DMS53 treated with DMSO at 0.1 percent for 48 hours (cell line): ENCODE measurements at regions not wholly inside any gene's neighbourhood (a gene's known extent, or its start where the extent isn't known, plus 50 kb on each side); places are given as distances from the start of the nearest gene placed in this dataset.
"Not testable (repeated sequence)": the region's sequence is repeated elsewhere in the genome, so short reads cannot be mapped to it uniquely, and the experiment has no call there.

Experiments used
- DNase-seq: peaks from one replicate; lab custom pipeline; 2025; ENCODE audit not compliant: unreplicated experiment; lab: John Stamatoyannopoulos, UW

DNA sequence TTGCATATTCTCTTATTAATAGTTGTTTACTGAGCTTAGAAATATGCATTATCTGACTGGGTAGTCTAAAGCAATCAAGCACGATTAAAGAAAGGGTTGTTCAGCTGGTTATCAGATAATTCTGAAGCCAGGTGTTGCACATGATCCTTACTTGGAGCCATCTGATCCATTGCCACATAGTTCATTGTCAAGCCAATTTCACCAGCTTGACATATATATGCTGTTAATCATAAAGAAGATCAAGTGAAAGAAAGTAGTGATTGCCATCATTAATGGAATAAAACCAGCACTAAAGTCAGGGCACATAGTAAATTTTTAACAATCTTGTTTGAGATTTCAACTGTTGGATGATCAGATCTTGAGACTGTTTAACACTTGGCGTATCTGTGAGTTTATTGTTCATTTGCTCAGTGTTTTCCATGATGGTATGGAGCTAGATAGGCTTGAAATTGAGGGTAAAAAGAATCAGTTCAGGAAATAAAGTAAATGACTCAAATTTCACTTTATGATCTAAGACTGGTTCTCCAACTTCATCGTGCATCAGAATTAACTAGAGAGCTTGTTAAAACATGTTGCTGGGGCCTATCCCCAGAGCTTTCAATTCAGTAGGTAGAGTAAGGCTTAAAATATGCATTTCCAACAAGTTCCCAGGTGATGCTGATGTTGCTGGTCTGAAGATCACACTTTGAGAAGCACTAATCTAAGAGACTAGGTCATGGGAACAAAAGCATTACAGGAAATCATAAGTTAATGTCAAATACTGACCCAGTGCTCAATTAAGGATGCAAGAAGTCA, 539.6 kb downstream of the SATB2 start:
- no peak for DNase-seq

DNA sequence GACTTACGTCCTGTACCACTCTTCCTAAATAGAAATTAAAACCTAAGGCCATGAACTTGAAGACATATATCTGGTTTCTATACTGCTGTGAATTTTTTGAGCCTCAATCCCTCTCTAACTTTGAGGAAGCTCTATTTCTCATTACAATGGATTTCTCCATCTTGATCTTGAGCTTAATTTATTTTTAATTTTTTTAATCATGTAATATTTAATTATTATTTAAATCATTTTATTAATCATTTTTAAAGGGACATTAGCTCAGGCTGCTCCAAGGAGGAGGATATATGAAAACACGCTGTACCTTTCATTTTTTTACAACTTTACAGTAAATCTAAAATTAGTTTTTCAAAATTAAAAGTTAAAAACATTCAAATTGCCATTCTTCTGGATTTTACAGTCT, 540.5 kb downstream of the SATB2 start:
- no peak for DNase-seq

DNA sequence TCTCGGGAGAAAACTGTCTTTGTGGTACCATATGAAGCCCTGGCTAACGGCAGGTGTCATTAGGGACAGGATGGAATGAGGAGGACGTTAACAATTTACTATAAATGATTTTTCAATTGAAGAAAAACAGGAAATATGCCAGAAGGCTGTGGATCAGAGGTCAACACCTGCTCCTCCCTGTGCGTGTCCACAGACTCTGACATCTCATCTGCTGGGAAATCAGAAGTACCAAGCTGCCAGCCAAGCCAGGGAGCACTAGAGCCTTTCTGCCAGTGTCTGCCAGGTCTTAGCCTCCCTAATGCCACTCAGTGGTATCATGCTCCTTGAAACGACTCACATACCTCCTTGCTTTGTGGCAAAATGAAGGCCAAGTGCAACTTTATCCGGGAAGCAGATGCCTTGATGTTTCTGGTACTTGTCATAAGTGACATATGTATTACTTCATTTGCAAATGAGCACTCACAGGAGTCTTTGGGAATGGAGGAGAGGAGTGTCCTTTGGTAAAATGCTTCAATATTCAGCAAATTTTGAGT, 541.1 kb downstream of the SATB2 start:
- peak; percentile 81 for DNase-seq

DNA sequence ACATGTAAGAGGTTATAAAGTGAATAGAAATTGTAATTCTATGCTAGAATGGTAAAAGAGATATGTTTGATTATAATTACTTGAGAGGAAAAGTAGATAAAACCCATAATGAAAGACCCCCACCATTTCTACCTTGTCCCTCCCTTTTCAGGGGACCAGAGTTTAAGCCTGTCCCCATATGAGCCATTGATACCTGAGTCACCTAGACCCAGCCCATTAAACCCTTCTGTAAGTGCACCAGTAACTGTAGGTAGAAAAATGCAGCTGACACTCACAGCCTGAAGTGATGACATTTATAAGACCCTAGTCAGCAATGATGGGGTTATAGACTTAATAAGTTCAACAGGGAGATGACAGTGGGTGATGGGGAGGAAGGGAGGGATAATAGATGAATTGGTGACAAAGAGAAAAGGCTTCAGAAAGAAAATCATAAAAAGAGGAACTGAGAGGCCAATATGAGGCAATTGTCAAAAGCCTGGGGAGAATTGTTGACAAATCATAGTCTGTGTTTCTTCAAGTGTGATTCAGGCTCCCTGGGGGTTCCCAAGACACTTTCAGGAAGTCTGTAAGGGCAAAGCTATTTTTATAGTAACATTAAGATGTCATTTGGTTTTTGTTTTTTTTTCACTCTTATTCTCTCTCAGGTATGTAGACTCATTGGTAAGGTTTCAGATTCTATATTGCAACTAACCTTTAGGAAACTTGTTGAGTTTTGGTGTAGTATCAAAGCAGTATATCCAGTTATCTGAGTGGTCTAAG, 544.2 kb downstream of the SATB2 start:
- DNase-seq, result no peak

GRCh38 chr2:198909525-198910267, 548.0 kb downstream of the SATB2 start:
- no peak for DNase-seq

DNA sequence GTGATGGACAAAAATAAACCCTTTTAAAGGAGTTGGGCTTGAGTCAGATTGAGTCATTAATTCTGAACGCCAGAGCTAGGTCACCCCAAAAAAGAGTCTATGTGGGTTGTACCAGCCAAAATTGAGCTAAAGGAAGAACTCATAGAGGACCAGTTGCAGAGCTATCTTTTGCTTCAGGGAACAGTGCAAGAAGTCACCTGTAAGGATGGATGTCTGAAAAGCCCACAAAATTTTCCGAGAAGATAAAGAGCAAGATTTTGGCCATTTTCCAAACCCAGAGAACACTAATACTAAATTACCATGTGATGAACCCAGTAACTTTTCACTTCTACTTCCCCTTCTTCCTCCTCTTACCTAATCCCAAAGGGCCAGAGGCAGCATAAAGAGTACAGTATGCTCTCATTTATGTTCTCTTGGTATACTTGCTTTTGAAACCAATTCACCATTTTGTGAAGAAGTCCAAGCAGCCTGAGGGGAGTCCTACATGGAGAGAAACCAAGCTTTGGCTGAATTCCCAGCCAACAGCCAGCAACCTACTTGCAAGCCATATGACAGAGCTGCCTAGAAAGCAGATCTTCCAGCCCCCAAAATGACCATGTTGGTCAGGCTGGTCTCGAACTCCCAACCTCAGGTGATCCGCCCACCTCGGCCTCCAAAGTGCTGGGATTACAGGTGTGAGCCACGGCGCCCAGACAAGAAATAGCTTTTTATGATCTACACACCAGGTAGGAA, 551.7 kb downstream of the SATB2 start:
- DNase-seq, result no peak

DNA sequence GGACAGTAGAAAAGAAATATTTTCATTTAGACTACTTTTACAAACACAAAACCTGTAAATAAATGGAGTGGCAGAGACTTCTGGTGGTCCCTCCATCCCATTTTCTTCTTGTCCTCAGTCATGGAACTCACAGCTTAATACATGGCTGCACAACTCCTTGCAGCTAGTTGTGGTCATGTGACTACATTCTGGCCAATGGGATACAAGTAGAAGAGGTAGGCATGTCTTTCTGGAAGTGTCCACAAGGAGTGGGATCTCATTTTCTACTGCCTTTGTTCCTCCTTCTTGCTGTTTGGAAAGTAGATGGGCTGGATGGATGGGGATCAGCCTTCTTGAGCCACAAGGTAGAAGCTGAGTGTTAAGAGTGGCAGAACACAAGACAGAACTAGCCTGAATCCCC, 555.8 kb downstream of the SATB2 start:
- no peak for DNase-seq

GRCh38 chr2:198900141-198900540, 557.6 kb downstream of the SATB2 start:
- DNase-seq, result no peak

DNA sequence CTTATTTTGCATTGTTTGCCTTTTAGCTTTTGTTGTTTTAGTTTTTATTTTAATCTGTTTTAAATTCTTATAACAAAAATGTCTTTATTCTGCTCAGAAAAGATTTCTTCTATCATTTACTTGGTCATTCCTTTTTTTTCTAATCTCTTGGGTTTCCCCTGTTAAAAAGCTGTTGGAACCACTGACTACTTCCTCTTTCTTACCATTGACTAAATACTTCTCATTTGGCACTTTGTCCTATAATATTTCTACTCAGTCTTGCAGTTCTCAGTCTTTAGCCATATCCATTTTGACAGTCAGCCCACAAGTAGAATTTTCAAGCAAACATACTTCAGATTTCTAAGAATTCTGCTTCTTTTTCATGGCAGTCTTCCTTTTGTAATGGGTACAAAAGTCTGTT, 567.2 kb downstream of the SATB2 start:
- no peak for DNase-seq

DNA sequence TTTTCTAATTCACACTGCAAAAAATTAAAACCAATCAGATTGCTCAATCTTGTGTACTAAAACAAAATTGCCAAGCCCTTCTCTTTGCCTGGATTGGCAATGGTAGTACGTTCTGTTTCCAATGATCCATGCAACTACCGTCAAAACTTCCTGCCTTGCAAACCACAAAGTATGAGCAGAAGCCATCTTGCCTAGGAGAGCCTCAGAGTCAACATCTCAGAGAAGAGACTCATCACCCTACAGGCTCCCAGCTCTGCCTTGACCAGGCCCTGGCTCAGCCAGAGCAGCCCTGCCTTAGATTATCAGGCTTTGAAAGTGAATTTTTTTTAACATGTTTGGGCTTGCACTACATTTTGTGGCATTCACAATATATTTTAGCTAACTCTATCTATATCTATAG, 574.1 kb downstream of the SATB2 start:
- no peak for DNase-seq

GRCh38 chr2:198880986-198881385, 576.8 kb downstream of the SATB2 start:
- no peak for DNase-seq

GRCh38 chr2:198880421-198880820, 577.3 kb downstream of the SATB2 start:
- no peak for DNase-seq

- DNase-seq, result no peak
Observed at GRCh38 chr2:198874472-198874858, 583.3 kb downstream of the SATB2 start.

DNA sequence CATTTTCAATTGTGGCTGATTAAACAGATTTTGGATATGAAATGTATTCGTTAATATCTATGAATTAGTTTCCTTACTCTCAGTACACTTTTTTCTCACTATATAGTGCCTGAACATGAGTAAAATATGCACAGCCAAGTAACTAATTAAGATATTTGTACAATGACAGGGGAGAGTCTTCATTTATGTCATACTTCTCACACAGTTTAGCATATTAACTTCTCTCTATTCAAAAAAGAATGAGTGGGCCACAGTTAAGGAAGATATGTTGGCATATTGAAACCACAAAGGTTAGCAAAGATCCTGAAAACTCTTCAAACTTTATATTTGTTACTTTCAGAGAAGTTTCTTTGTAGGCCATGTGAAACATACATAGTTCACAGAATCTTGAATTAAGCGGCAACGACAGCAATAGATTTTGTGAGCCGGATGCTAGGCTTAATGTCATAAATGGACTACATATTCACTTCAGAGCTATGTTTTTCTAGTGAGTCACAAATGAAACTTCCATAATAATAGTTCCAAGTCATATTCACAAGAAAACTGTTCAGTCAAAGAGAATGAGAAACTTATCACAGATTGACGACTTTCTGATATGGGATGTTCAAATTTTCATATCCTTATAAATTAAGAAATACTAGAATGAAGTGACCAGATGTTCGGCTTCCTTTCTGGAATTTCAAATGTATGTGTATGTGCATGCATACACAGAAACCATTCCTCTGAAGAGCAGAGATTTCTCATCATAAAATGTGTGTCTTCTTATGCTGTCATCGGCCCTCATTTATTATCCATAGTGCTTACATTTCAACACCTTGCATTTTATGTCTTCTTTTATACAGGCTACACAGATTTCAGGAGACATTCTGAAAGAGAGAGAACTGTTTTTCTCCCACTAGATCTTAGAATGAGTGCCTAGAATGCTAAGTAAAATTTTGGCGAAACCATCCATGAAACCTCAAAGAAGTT, 584.0 kb downstream of the SATB2 start:
- no peak for DNase-seq

DNA sequence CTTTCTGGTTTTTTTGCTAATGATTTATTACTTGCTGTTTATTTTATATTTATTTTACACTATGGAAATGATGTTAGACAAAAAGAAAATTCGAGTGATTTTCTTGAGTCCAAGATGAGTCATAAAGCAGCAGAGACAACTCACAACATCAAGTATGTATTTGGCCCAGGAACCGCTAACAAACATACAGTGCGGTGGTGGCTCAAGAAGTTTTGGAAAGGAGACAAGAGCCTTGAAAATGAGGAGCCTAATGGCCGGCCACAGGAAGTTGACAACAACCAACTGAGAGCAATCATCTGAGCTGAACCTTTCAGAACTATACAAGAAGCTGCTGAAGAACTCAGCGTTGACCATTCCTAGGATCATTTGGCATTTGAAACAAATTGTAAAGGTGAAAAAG, 594.1 kb downstream of the SATB2 start:
- DNase-seq, result no peak

DNA sequence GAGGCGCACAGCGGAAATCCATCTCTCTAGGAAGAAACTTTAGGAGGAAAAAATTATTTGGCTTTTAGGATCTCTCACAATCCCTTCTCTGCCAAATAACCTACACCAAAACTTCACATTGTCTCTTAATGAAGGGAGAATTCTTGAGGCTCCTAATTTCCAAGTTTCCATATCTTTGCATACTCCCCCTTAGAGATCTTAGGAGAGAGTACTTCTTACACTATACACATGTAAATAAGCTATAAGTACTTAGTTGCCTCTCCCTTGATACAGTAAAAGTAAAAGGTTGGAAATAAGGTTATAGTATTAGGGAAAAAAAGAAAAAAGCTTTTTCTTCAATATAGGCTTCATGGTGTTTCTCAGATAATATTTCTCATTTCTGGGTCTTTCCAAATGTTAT, 596.7 kb downstream of the SATB2 start:
- DNase-seq, result no peak

DNA sequence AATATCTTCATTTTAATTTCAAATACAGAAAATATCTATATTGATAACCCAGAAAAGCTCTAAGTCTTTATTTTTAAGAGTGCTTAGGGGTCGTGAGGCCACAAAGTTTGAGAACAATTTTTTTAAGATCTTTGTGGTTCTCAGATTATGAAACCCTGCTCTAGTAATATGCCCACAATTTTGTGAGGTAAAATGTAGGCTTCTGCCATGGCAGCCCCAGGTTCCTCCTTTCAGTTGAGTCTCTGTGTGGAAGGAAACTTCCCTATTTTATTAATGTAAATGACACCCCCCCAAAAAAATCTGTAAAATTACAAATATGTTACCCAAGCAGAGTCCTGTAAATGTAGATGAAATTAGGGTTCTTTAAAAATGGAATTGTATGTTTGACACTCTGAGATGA, 600.5 kb downstream of the SATB2 start:
- DNase-seq, result no peak

GRCh38 chr2:198855746-198856145, 602.0 kb downstream of the SATB2 start:
- not testable (repeated sequence) for DNase-seq

GRCh38 chr2:198852248-198852647, 605.5 kb downstream of the SATB2 start:
- no peak for DNase-seq

- DNase-seq, result no peak
Observed at GRCh38 chr2:198825534-198825933, 632.2 kb downstream of the SATB2 start.
